Keratinocyte (primary cell): ENCODE measurements at regions not wholly inside any gene's neighbourhood (a gene's known extent, or its start where the extent isn't known, plus 50 kb on each side); places are given as distances from the start of the nearest gene placed in this dataset.

ENCODE experiments used
- DNase-seq: peaks from one replicate; pipeline ENCODE4 v3.0.0-alpha.2; 2011; ENCODE audit warnings: low read depth, missing footprints, low spot score
- FAIRE-seq: peaks from 2 replicates; lab custom pipeline; 2011; peaks lifted over from hg19 to GRCh38; lab: Jason Lieb, UNC
- H2AFZ ChIP-seq: 2 replicates; pipeline ENCODE4 v1.6.0; 2012; ENCODE audit warnings: low read length, control low read depth, inconsistent platforms; ENCODE audit not compliant: control insufficient read depth
- H3K27ac ChIP-seq: 2 replicates; pipeline ENCODE4 v1.5.1; 2011; ENCODE audit warnings: low read length; ENCODE audit not compliant: control insufficient read depth, insufficient read depth
- H3K27me3 ChIP-seq: 3 replicates; pipeline ENCODE4 v1.6.0; 2011; ENCODE audit warnings: low read length; ENCODE audit not compliant: control insufficient read depth, insufficient read depth; ENCODE audit errors: extremely low read depth
- H3K36me3 ChIP-seq, 2 experiments: 2 replicates in 1 of 2; 3 replicates in 1 of 2; pipeline ENCODE4 v1.5.1; 2011; ENCODE audit warnings: low read length in 2 of 2, mild to moderate bottlenecking in 1 of 2; ENCODE audit not compliant: control insufficient read depth in 2 of 2, insufficient read depth in 2 of 2; ENCODE audit errors: extremely low read depth in 1 of 2
- H3K4me1 ChIP-seq: 3 replicates; pipeline ENCODE4 v1.5.1; 2011; ENCODE audit warnings: low read length; ENCODE audit not compliant: control insufficient read depth, insufficient read depth; ENCODE audit errors: extremely low read depth
- H3K4me2 ChIP-seq: 3 replicates; pipeline ENCODE4 v1.6.0; 2011; ENCODE audit warnings: low read depth, low read length; ENCODE audit not compliant: control insufficient read depth, insufficient read depth; ENCODE audit errors: extremely low read depth
- H3K4me3 ChIP-seq, 3 experiments: fragments of 200-600 bp in 1 of 3; sonication (generic) in 1 of 3; 2 replicates in 2 of 3; 3 replicates in 1 of 3; pipeline ENCODE4 v1.5.1; 2011 to 2016; ENCODE audit warnings: low read length in 3 of 3, mild to moderate bottlenecking in 3 of 3, control low read depth in 2 of 3, inconsistent platforms in 1 of 3, low read depth in 1 of 3, mixed read lengths in 1 of 3, mixed run types in 1 of 3, moderate library complexity in 1 of 3; ENCODE audit not compliant: control insufficient read depth in 2 of 3, insufficient read depth in 2 of 3; ENCODE audit errors: extremely low read depth in 1 of 3
- H3K79me2 ChIP-seq: 2 replicates; pipeline ENCODE4 v1.6.0; 2012; ENCODE audit warnings: low read length; ENCODE audit not compliant: control insufficient read depth, insufficient read depth
- H3K9ac ChIP-seq: 3 replicates; pipeline ENCODE4 v1.6.0; 2011; ENCODE audit warnings: low read length; ENCODE audit not compliant: control insufficient read depth, insufficient read depth; ENCODE audit errors: extremely low read depth
- H3K9me1 ChIP-seq: 3 replicates; pipeline ENCODE4 v1.6.0; 2011; ENCODE audit warnings: low read length; ENCODE audit not compliant: control insufficient read depth, insufficient read depth; ENCODE audit errors: extremely low read depth
- H3K9me3 ChIP-seq: 2 replicates; pipeline ENCODE4 v1.5.1; 2012; ENCODE audit warnings: low read depth, low read length; ENCODE audit not compliant: control insufficient read depth
- H4K20me1 ChIP-seq: 3 replicates; pipeline ENCODE4 v1.6.0; 2011; ENCODE audit warnings: low read length; ENCODE audit not compliant: control insufficient read depth, insufficient read depth; ENCODE audit errors: extremely low read depth
- CTCF ChIP-seq, 3 experiments: IDR thresholded peaks in 1 of 3; conservative IDR thresholded peaks in 1 of 3; optimal IDR thresholded peaks in 1 of 3; 2 replicates in 2 of 3; 3 replicates in 1 of 3; pipeline versions ENCODE3 to v1.5.1; 2011; ENCODE audit warnings: low read length in 3 of 3, mild to moderate bottlenecking in 3 of 3, moderate library complexity in 2 of 3, control low read depth in 1 of 3, inconsistent platforms in 1 of 3; ENCODE audit not compliant: insufficient read depth in 2 of 3; ENCODE audit errors: extremely low read depth in 1 of 3
- EZH2 ChIP-seq: IDR thresholded peaks from one replicate; pipeline ENCODE4 v1.6.1; 2012; ENCODE audit warnings: inconsistent platforms, mild to moderate bottlenecking, low read length, moderate library complexity
- dilution Hi-C: fragments of 300-500 bp; cut with MboI; formaldehyde crosslinking; loops from one replicate; pipeline ENCODE4 v1.7.0; 2020; ENCODE audit warnings: low sequenced_read_pairs; ENCODE audit not compliant: extremely low pct_ligation_motif_present

GRCh38 chr2:38440655-38441054 is 63.6 kb upstream of the ATL2 start:
- TF ChIP-seq EZH2 (no peak), CTCF (optimal IDR thresholded peaks at IDR 0.05 in 1 of 3, IDR thresholded peaks at IDR 0.05 in 1 of 3, conservative IDR thresholded peaks at IDR 0.05 in 1 of 3; ENCODE audit: extremely low read depth in 1 of 3, insufficient read depth in 2 of 3, low read length in 3 of 3) (peak in 1 of 3 experiments; percentile 4)
- peak overlapping the region; percentile 50 for H2AFZ ChIP-seq
- H3K27ac ChIP-seq = no peak overlapping the region
- no peak overlapping the region for H3K9ac ChIP-seq
- no peaks in the 10 kb centered on the region for H3K9me3 ChIP-seq
- H3K9me1 ChIP-seq = peaks cover 3% of the 10 kb centered on the region
- no peaks in the 10 kb centered on the region for H4K20me1 ChIP-seq
- dilution Hi-C loops = no loop called here
- H3K36me3 ChIP-seq = no peaks in the 10 kb centered on the region
- no peak overlapping the region for H3K4me2 ChIP-seq
- H3K27me3 ChIP-seq = no peaks in the 10 kb centered on the region
- no peaks in the 10 kb centered on the region for H3K79me2 ChIP-seq
- FAIRE-seq (no peak), DNase-seq (no peak)
- H3K4me3 ChIP-seq = no peak overlapping the region
- peaks cover 69% of the 10 kb centered on the region for H3K4me1 ChIP-seq

GRCh38 chr2:38439863-38440262 is 62.8 kb upstream of the ATL2 start:
- no peak overlapping the region for H2AFZ ChIP-seq
- dilution Hi-C loops = no loop called here
- no peak for FAIRE-seq
- H3K4me3 ChIP-seq = no peak overlapping the region
- DNase-seq = no peak
- no peaks in the 10 kb centered on the region for H3K36me3 ChIP-seq
- H3K4me2 ChIP-seq = no peak overlapping the region
- H3K4me1 ChIP-seq = peaks cover 70% of the 10 kb centered on the region
- TF ChIP-seq CTCF (optimal IDR thresholded peaks at IDR 0.05 in 1 of 3, IDR thresholded peaks at IDR 0.05 in 1 of 3, conservative IDR thresholded peaks at IDR 0.05 in 1 of 3; ENCODE audit: extremely low read depth in 1 of 3, insufficient read depth in 2 of 3, low read length in 3 of 3) (no peak), EZH2 (no peak)
- no peaks in the 10 kb centered on the region for H3K9me3 ChIP-seq
- peak overlapping the region; percentile 7 for H3K27ac ChIP-seq
- H3K79me2 ChIP-seq = no peaks in the 10 kb centered on the region
- H3K9me1 ChIP-seq = peaks cover 3% of the 10 kb centered on the region
- H3K27me3 ChIP-seq = no peaks in the 10 kb centered on the region
- H4K20me1 ChIP-seq = no peaks in the 10 kb centered on the region
- H3K9ac ChIP-seq = no peak overlapping the region
